IPS-20b (cell line): ENCODE measurements at regions not wholly inside any gene's neighbourhood (a gene's known extent, or its start where the extent isn't known, plus 50 kb on each side); places are given as distances from the start of the nearest gene placed in this dataset.
"Not testable (repeated sequence)": the region's sequence is repeated elsewhere in the genome, so short reads cannot be mapped to it uniquely, and the experiment has no call there.

Experiments used
- H3K27ac ChIP-seq: one replicate; pipeline ENCODE4 v1.5.1; 2013; ENCODE audit warnings: low read length
- H3K27me3 ChIP-seq: 2 replicates; pipeline ENCODE4 v1.6.1; 2013; ENCODE audit warnings: mild to moderate bottlenecking, low read length, inconsistent platforms; ENCODE audit not compliant: insufficient read depth
- H3K36me3 ChIP-seq: 2 replicates; pipeline ENCODE4 v1.6.1; 2013; ENCODE audit warnings: low read depth, mild to moderate bottlenecking, inconsistent platforms, low read length, moderate library complexity; ENCODE audit not compliant: insufficient read depth
- H3K4me1 ChIP-seq: 2 replicates; pipeline ENCODE4 v1.6.1; 2013; ENCODE audit warnings: mild to moderate bottlenecking, control low read depth, inconsistent platforms, low read length, moderate library complexity; ENCODE audit not compliant: insufficient read depth
- H3K4me3 ChIP-seq: 2 replicates; pipeline ENCODE4 v1.5.1; 2013; ENCODE audit warnings: mild to moderate bottlenecking, low read length, inconsistent platforms
- H3K9ac ChIP-seq: 2 replicates; pipeline ENCODE4 v1.6.1; 2013; ENCODE audit warnings: low read depth, mild to moderate bottlenecking, inconsistent platforms, low read length, moderate library complexity
- H3K9me3 ChIP-seq: 2 replicates; pipeline ENCODE4 v1.6.1; 2013; ENCODE audit warnings: mild to moderate bottlenecking, low read depth, low read length, inconsistent platforms; ENCODE audit not compliant: insufficient read depth

- Histone ChIP-seq H3K9me3 (no peaks in the 10 kb centered on the region), H3K27ac (no peak overlapping the region), H3K27me3 (no peaks in the 10 kb centered on the region), H3K4me3 (no peak overlapping the region), H3K36me3 (no peaks in the 10 kb centered on the region), H3K9ac (no peak overlapping the region), H3K4me1 (no peaks in the 10 kb centered on the region)
Observed at GRCh38 chr3:144708437-144708836, 736.8 kb downstream of the DIPK2A start.

GRCh38 chr3:144737281-144737680, 765.7 kb downstream of the DIPK2A start:
- Histone ChIP-seq H3K9ac (no peak overlapping the region), H3K36me3 (no peaks in the 10 kb centered on the region), H3K27me3 (no peaks in the 10 kb centered on the region), H3K4me1 (no peaks in the 10 kb centered on the region), H3K27ac (no peak overlapping the region), H3K4me3 (no peak overlapping the region), H3K9me3 (no peaks in the 10 kb centered on the region)

GRCh38 chr3:144743225-144743668, 771.6 kb downstream of the DIPK2A start:
- H3K4me3 ChIP-seq, result no peak overlapping the region
- H3K9ac ChIP-seq, result no peak overlapping the region
- no peak overlapping the region for H3K27ac ChIP-seq
- no peaks in the 10 kb centered on the region for H3K27me3 ChIP-seq
- H3K9me3 ChIP-seq, result no peaks in the 10 kb centered on the region
- no peaks in the 10 kb centered on the region for H3K4me1 ChIP-seq
- H3K36me3 ChIP-seq, result no peaks in the 10 kb centered on the region

- Histone ChIP-seq H3K36me3 (no peaks in the 10 kb centered on the region), H3K9ac (no peak overlapping the region), H3K9me3 (no peaks in the 10 kb centered on the region), H3K27ac (no peak overlapping the region), H3K4me3 (no peak overlapping the region), H3K27me3 (no peaks in the 10 kb centered on the region), H3K4me1 (no peaks in the 10 kb centered on the region)
Observed at GRCh38 chr3:144744473-144744872, 772.9 kb downstream of the DIPK2A start.

GRCh38 chr3:144746631-144747030, 775.0 kb downstream of the DIPK2A start:
- Histone ChIP-seq H3K4me1 (peaks cover under 1% of the 10 kb centered on the region; the same call in 1 of the 2 replicates), H3K4me3 (no peak overlapping the region), H3K27ac (no peak overlapping the region), H3K36me3 (no peaks in the 10 kb centered on the region), H3K9me3 (no peaks in the 10 kb centered on the region), H3K27me3 (no peaks in the 10 kb centered on the region), H3K9ac (no peak overlapping the region)

GRCh38 chr3:144749536-144750253, 778.1 kb downstream of the DIPK2A start:
- not testable (repeated sequence) for H3K27ac ChIP-seq, H3K9me3 ChIP-seq, H3K27me3 ChIP-seq, H3K36me3 ChIP-seq, H3K4me3 ChIP-seq, H3K4me1 ChIP-seq, H3K9ac ChIP-seq

- H3K9me3 ChIP-seq, result peaks cover 3% of the 10 kb centered on the region; the same call in 1 of the 2 replicates
- H3K27ac ChIP-seq, result no peak overlapping the region
- no peak overlapping the region for H3K9ac ChIP-seq
- no peak overlapping the region for H3K4me3 ChIP-seq
- H3K27me3 ChIP-seq, result no peaks in the 10 kb centered on the region
- peaks cover 5% of the 10 kb centered on the region; the same call in 1 of the 2 replicates for H3K4me1 ChIP-seq
- no peaks in the 10 kb centered on the region for H3K36me3 ChIP-seq
Observed at GRCh38 chr3:144754076-144754783, 782.6 kb downstream of the DIPK2A start.

GRCh38 chr3:144756704-144757440, 785.2 kb downstream of the DIPK2A start:
- Histone ChIP-seq H3K9me3 (peaks cover 3% of the 10 kb centered on the region; the same call in 1 of the 2 replicates), H3K4me3 (no peak overlapping the region), H3K27ac (no peak overlapping the region), H3K27me3 (no peaks in the 10 kb centered on the region), H3K9ac (no peak overlapping the region), H3K36me3 (no peaks in the 10 kb centered on the region), H3K4me1 (peaks cover 3% of the 10 kb centered on the region; the same call in 1 of the 2 replicates)

GRCh38 chr3:144760831-144761230, 789.2 kb downstream of the DIPK2A start:
- H3K9me3 ChIP-seq, result peaks cover 3% of the 10 kb centered on the region; the same call in 1 of the 2 replicates
- no peaks in the 10 kb centered on the region for H3K27me3 ChIP-seq
- no peak overlapping the region for H3K9ac ChIP-seq
- no peak overlapping the region for H3K27ac ChIP-seq
- H3K4me3 ChIP-seq, result no peak overlapping the region
- no peaks in the 10 kb centered on the region for H3K4me1 ChIP-seq
- no peaks in the 10 kb centered on the region for H3K36me3 ChIP-seq

GRCh38 chr3:144762091-144762490, 790.5 kb downstream of the DIPK2A start:
- Histone ChIP-seq H3K4me3 (no peak overlapping the region), H3K4me1 (no peaks in the 10 kb centered on the region), H3K9ac (no peak overlapping the region), H3K36me3 (no peaks in the 10 kb centered on the region), H3K27me3 (no peaks in the 10 kb centered on the region), H3K9me3 (no peaks in the 10 kb centered on the region), H3K27ac (no peak overlapping the region)

- Histone ChIP-seq H3K27ac (no peak overlapping the region), H3K9ac (no peak overlapping the region), H3K36me3 (no peaks in the 10 kb centered on the region), H3K9me3 (no peaks in the 10 kb centered on the region), H3K4me3 (no peak overlapping the region), H3K4me1 (no peaks in the 10 kb centered on the region), H3K27me3 (no peaks in the 10 kb centered on the region)
Observed at GRCh38 chr3:144763878-144764454, 792.3 kb downstream of the DIPK2A start.
